Upper lobe of left lung (tissue), 4 donors: ENCODE measurements at regions not wholly inside any gene's neighbourhood (a gene's known extent, or its start where the extent isn't known, plus 50 kb on each side); places are given as distances from the start of the nearest gene placed in this dataset.

Source experiments
- CTCF ChIP-seq, 6 experiments: fragments of 450-650 bp in 4 of 6; fragments of 200-600 bp in 2 of 6; sonication (generic) in 2 of 6; IDR thresholded peaks; one replicate each; pipeline ENCODE4 v1.5.1; 2016 to 2019; ENCODE audit warnings: antibody characterized with exemption in 6 of 6
- EP300 ChIP-seq, 4 donors: sonication (generic); formaldehyde crosslinking; IDR thresholded peaks; one replicate each; pipeline ENCODE4 v1.5.1; 2017; ENCODE audit warnings: antibody characterized with exemption in 4 of 4, control low read depth in 2 of 4
- POLR2A ChIP-seq, 4 donors: fragments of 450-650 bp; IDR thresholded peaks; one replicate each; pipeline ENCODE4 v1.5.1; 2016 to 2017; ENCODE audit warnings: antibody characterized with exemption in 4 of 4, mild to moderate bottlenecking in 2 of 4

- no peak for TF ChIP-seq CTCF (IDR thresholded peaks at IDR 0.05)
- no peak for TF ChIP-seq POLR2A (IDR thresholded peaks at IDR 0.05)
- TF ChIP-seq EP300 (IDR thresholded peaks at IDR 0.05), result no peak
Observed at GRCh38 chr1:185594786-185595410, 139.3 kb upstream of the HMCN1 start.
